ENCODE measurements at regions not wholly inside any gene's neighbourhood (a gene's known extent, or its start where the extent isn't known, plus 50 kb on each side); places are given as distances from the start of the nearest gene placed in this dataset.

DNA sequence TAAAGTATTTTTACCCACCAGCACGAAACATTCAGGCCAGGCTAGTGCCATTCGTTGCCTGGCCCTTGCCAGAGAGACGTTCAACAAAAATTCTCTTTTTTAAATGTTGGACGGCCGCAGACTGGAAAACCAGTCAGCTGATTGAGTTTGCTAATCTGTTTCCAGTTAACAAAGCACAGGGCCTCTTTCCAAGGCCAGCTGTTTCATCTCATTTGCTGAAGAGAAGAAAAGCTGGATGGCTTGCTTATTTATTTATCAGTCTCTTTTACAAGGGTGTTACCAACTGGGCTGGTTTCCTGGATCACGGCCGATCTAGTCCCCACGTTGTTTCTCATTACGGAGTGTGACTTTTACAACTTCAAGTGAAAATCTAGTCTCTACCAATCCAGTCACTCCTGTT is 418.7 kb upstream of the DYNLRB2 start:
- Mint-ChIP-seq H3K9me3 (peaks cover 11% of the 10 kb centered on the region), H3K27ac (no peak overlapping the region), H3K27me3 (ENCODE audit: insufficient read depth) (peaks cover 71% of the 10 kb centered on the region), H3K4me1 (peaks cover 24% of the 10 kb centered on the region), H3K4me3 (no peak overlapping the region), H3K36me3 (ENCODE audit: low read depth) (no peaks in the 10 kb centered on the region)
- peaks cover 20% of the 10 kb centered on the region for H3K9me3 ChIP-seq (ENCODE audit: control insufficient read depth, low read length)
- DNase-seq: no peak
- H3K27ac ChIP-seq (ENCODE audit: low read depth, low read length): no peak overlapping the region
- H3K27me3 ChIP-seq (ENCODE audit: control insufficient read depth, insufficient read depth, low read length, poor library complexity, severe bottlenecking): no peaks in the 10 kb centered on the region
- TF ChIP-seq, protein P1, sequence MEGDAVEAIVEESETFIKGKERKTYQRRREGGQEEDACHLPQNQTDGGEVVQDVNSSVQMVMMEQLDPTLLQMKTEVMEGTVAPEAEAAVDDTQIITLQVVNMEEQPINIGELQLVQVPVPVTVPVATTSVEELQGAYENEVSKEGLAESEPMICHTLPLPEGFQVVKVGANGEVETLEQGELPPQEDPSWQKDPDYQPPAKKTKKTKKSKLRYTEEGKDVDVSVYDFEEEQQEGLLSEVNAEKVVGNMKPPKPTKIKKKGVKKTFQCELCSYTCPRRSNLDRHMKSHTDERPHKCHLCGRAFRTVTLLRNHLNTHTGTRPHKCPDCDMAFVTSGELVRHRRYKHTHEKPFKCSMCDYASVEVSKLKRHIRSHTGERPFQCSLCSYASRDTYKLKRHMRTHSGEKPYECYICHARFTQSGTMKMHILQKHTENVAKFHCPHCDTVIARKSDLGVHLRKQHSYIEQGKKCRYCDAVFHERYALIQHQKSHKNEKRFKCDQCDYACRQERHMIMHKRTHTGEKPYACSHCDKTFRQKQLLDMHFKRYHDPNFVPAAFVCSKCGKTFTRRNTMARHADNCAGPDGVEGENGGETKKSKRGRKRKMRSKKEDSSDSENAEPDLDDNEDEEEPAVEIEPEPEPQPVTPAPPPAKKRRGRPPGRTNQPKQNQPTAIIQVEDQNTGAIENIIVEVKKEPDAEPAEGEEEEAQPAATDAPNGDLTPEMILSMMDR (conservative IDR thresholded peaks at IDR 0.05): no peak
- peaks cover 10% of the 10 kb centered on the region for H3K4me1 ChIP-seq (ENCODE audit: control insufficient read depth, insufficient read depth, low read length)
- no peak overlapping the region for H3K9ac ChIP-seq (ENCODE audit: extremely low read depth, low read length, poor library complexity, severe bottlenecking)
- no peak overlapping the region for H3K4me3 ChIP-seq (ENCODE audit: low read length)
- H3K36me3 ChIP-seq (ENCODE audit: control insufficient read depth, insufficient read depth, low read length): no peaks in the 10 kb centered on the region
- WGBS, 2 experiments (ENCODE audit: insufficient coverage in 1 of 2, insufficient read length in 1 of 2): 89 to 92% methylated on average over 9 of the region's 9 CpGs

GRCh38 chr16:80121522-80121909 is 419.3 kb upstream of the DYNLRB2 start:
- Histone ChIP-seq H3K4me3 (ENCODE audit: low read length) (no peak overlapping the region), H3K27ac (ENCODE audit: low read depth, low read length) (no peak overlapping the region), H3K9me3 (ENCODE audit: control insufficient read depth, low read length) (peaks cover 20% of the 10 kb centered on the region), H3K36me3 (ENCODE audit: control insufficient read depth, insufficient read depth, low read length) (no peaks in the 10 kb centered on the region), H3K9ac (ENCODE audit: extremely low read depth, low read length, poor library complexity, severe bottlenecking) (no peak overlapping the region), H3K4me1 (ENCODE audit: control insufficient read depth, insufficient read depth, low read length) (peaks cover 10% of the 10 kb centered on the region), H3K27me3 (ENCODE audit: control insufficient read depth, insufficient read depth, low read length, poor library complexity, severe bottlenecking) (no peaks in the 10 kb centered on the region)
- Mint-ChIP-seq H3K9me3 (peaks cover 11% of the 10 kb centered on the region), H3K27ac (no peak overlapping the region), H3K36me3 (ENCODE audit: low read depth) (no peaks in the 10 kb centered on the region), H3K4me1 (peaks cover 24% of the 10 kb centered on the region), H3K4me3 (no peak overlapping the region), H3K27me3 (ENCODE audit: insufficient read depth) (peaks cover 69% of the 10 kb centered on the region)
- TF ChIP-seq, protein P1 (conservative IDR thresholded peaks at IDR 0.05): no peak
- WGBS, 2 experiments (ENCODE audit: insufficient coverage in 1 of 2, insufficient read length in 1 of 2): 74% methylated on average over 1 of the region's 3 CpGs; no CpG with 5 or more reads in 1 of the 2 experiments
- DNase-seq: no peak

DNA sequence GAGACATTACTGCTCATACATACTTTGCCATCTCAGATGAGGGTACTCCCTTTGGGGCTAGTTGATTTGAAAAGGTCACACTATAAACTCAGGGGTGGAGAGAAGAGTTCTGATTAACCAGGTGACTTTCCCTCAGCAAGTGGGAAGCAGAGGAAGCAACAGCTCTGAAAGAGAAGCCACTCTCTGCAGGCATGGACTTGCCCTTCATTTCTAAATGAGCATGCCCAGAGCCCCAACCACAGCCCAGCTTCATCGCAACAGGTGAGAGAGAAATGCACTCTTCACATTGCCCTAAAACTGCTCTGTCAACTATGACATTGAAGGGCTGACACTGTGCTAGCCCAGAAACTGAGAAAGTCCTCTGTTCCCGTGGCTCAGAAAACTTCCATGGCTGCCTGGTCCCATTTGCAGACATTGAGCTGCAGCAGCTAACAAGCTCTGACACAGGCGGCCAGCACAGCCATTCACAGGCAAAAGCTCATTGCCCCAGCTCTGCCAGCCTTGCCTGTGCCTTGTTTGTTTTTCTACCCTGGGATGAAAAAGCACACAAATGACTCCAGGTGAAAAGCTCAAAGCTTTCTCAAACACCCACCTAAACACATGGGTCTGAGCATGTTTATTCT is 419.8 kb upstream of the DYNLRB2 start:
- H3K9me3 ChIP-seq (ENCODE audit: control insufficient read depth, low read length): peaks cover 20% of the 10 kb centered on the region
- TF ChIP-seq, protein P1 (conservative IDR thresholded peaks at IDR 0.05): no peak
- Mint-ChIP-seq H3K27me3 (ENCODE audit: insufficient read depth) (peaks cover 64% of the 10 kb centered on the region), H3K36me3 (ENCODE audit: low read depth) (no peaks in the 10 kb centered on the region), H3K4me1 (peaks cover 24% of the 10 kb centered on the region), H3K4me3 (no peak overlapping the region), H3K9me3 (peaks cover 11% of the 10 kb centered on the region), H3K27ac (no peak overlapping the region)
- no peak overlapping the region for H3K27ac ChIP-seq (ENCODE audit: low read depth, low read length)
- no peak for DNase-seq
- 88 to 91% methylated on average over 3 of the region's 3 CpGs for WGBS, 2 experiments (ENCODE audit: insufficient coverage in 1 of 2, insufficient read length in 1 of 2)
- H3K4me3 ChIP-seq (ENCODE audit: low read length): no peak overlapping the region
- no peaks in the 10 kb centered on the region for H3K27me3 ChIP-seq (ENCODE audit: control insufficient read depth, insufficient read depth, low read length, poor library complexity, severe bottlenecking)
- no peaks in the 10 kb centered on the region for H3K36me3 ChIP-seq (ENCODE audit: control insufficient read depth, insufficient read depth, low read length)
- no peak overlapping the region for H3K9ac ChIP-seq (ENCODE audit: extremely low read depth, low read length, poor library complexity, severe bottlenecking)
- peaks cover 10% of the 10 kb centered on the region for H3K4me1 ChIP-seq (ENCODE audit: control insufficient read depth, insufficient read depth, low read length)
